Hematopoietic multipotent progenitor cell treated with erythropoietin and hydrocortisone succinate and interleukin-3 and kit ligand, for 8 days (in vitro differentiated cells): ENCODE measurements at regions not wholly inside any gene's neighbourhood (a gene's known extent, or its start where the extent isn't known, plus 50 kb on each side); places are given as distances from the start of the nearest gene placed in this dataset.
A peak's percentile ranks its signal among the peaks of the same experiment; 100 is the strongest.

Experiments used
- DNase-seq: peaks from one replicate; pipeline ENCODE4 v3.0.0-alpha.2; 2015

- peak; percentile 7 for DNase-seq
Measured at GRCh38 chr16:54355251-54355650, 68.7 kb upstream of the IRX3 start.

GRCh38 chr16:54353097-54353496 is 66.5 kb upstream of the IRX3 start:
- no peak for DNase-seq

- DNase-seq: no peak
Measured at GRCh38 chr16:54351171-54351570, 64.6 kb upstream of the IRX3 start.

- DNase-seq: no peak
Measured at GRCh38 chr16:54347961-54348360, 61.4 kb upstream of the IRX3 start.

GRCh38 chr16:54346041-54346440 is 59.5 kb upstream of the IRX3 start:
- DNase-seq: no peak

GRCh38 chr16:54344646-54345630 is 58.4 kb upstream of the IRX3 start:
- no peak for DNase-seq

GRCh38 chr16:54342966-54343365 is 56.4 kb upstream of the IRX3 start:
- DNase-seq: no peak

- DNase-seq: no peak
Measured at GRCh38 chr16:54341892-54342776, 55.5 kb upstream of the IRX3 start.

- no peak for DNase-seq
Measured at GRCh38 chr16:54340531-54340930, 53.9 kb upstream of the IRX3 start.

GRCh38 chr16:54336631-54337204 is 50.1 kb upstream of the IRX3 start:
- DNase-seq: no peak
